DND-41 (cell line): ENCODE measurements at regions not wholly inside any gene's neighbourhood (a gene's known extent, or its start where the extent isn't known, plus 50 kb on each side); places are given as distances from the start of the nearest gene placed in this dataset.

Experiments
- ATAC-seq: fragments of 200-7000 bp; cut with Tn5 transposase; 3 replicates; pipeline ENCODE4 v1.9.1; 2021; ENCODE audit warnings: low read depth; ENCODE audit not compliant: insufficient read depth
- DNase-seq: peaks from one replicate; pipeline ENCODE4 v3.0.0-alpha.2; 2020
- H2AFZ ChIP-seq: 2 replicates; pipeline ENCODE4 v1.6.0; 2012; ENCODE audit warnings: low read depth, low read length
- H3K27ac ChIP-seq: 2 replicates; pipeline ENCODE4 v1.5.1; 2012; ENCODE audit warnings: low read length, inconsistent platforms
- H3K27me3 ChIP-seq: fragments of 200-600 bp; sonication (generic); 2 replicates; pipeline ENCODE4 v1.6.0; 2012; ENCODE audit warnings: low read length, mild to moderate bottlenecking, inconsistent platforms; ENCODE audit not compliant: insufficient read depth, poor library complexity
- H3K36me3 ChIP-seq: 2 replicates; pipeline ENCODE4 v1.5.1; 2012; ENCODE audit warnings: low read length, inconsistent platforms; ENCODE audit not compliant: insufficient read depth
- H3K4me1 ChIP-seq: 2 replicates; pipeline ENCODE4 v1.5.1; 2012; ENCODE audit warnings: mild to moderate bottlenecking, low read length; ENCODE audit not compliant: insufficient read depth
- H3K4me2 ChIP-seq: 2 replicates; pipeline ENCODE4 v1.6.0; 2012; ENCODE audit warnings: mild to moderate bottlenecking, moderate library complexity, low read length, inconsistent platforms; ENCODE audit not compliant: insufficient read depth
- H3K4me3 ChIP-seq, 2 experiments: fragments of 200-600 bp in 1 of 2; shearing (Covaris generic) in 1 of 2; 2 replicates each; pipeline ENCODE4 v1.5.1; 2012 to 2016; ENCODE audit warnings: inconsistent platforms in 2 of 2, low read length in 2 of 2, mild to moderate bottlenecking in 2 of 2, low read depth in 1 of 2, moderate library complexity in 1 of 2
- H3K79me2 ChIP-seq: 2 replicates; pipeline ENCODE4 v1.6.0; 2012; ENCODE audit warnings: low read length, inconsistent platforms; ENCODE audit not compliant: insufficient read depth
- H3K9ac ChIP-seq: 2 replicates; pipeline ENCODE4 v1.6.0; 2012; ENCODE audit warnings: low read depth, mild to moderate bottlenecking, inconsistent platforms, low read length, moderate library complexity
- H3K9me3 ChIP-seq: 2 replicates; pipeline ENCODE4 v1.5.1; 2012; ENCODE audit warnings: low read length, moderate library complexity, mild to moderate bottlenecking, inconsistent platforms; ENCODE audit not compliant: insufficient read depth, severe bottlenecking
- H4K20me1 ChIP-seq: 2 replicates; pipeline ENCODE4 v1.6.0; 2012; ENCODE audit warnings: low read length; ENCODE audit not compliant: insufficient read depth
- EZH2 ChIP-seq: IDR thresholded peaks from 3 replicates; pipeline ENCODE4 v1.6.1; 2012; ENCODE audit warnings: borderline replicate concordance, low read depth, mild to moderate bottlenecking, moderate library complexity, low read length, inconsistent platforms; ENCODE audit not compliant: severe bottlenecking
- TF ChIP-seq, protein P1 (sequence below): IDR thresholded peaks from 2 replicates; pipeline ENCODE4 v1.5.1; 2012; ENCODE audit warnings: borderline replicate concordance, low read length, moderate library complexity, mild to moderate bottlenecking; ENCODE audit not compliant: poor library complexity, severe bottlenecking; ENCODE audit errors: extremely low read depth

DNA sequence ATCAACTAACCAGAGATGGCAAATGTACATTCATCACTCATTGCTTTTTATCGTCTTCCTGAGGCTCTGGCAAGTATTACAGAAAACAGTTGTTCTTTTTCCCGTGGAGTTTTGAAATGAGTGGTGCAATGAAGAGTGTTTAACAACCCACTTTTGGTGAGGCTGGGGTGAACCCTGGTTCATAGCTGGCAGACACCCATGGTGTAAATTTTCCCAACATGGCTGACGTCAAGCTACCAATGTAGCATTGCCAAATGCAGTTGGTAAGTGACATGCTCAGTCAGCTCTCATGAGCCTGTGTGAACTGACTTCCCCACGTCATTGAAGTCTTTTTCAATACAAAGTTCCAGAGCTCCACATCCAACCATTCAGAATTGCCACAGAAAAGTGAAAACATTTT is 386.2 kb downstream of the TMEM114 start:
- no peak overlapping the region for H3K9ac ChIP-seq

DNA sequence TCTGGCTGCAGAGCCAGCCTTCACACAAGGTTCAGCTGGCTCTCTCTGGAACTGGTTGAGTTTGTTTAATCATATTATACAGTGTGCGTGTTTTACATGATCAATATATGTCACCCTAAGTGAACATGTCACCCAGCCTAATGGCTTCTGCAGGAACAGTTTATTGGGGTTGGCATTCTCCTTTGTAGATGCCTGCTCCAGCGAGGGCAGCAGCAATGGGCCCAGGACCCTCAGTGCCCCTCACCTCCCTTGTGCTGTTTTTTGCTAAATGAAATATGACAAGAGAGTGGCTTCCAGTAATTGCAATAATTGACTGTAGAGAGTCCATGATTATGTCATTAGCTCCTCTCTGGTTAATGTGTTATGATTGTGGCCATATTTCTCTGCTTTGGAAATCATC is 387.2 kb downstream of the TMEM114 start:
- H3K36me3 ChIP-seq: no peaks in the 10 kb centered on the region
- no peaks in the 10 kb centered on the region for H3K79me2 ChIP-seq
- H3K27me3 ChIP-seq: peaks cover under 1% of the 10 kb centered on the region
- TF ChIP-seq, protein P1, sequence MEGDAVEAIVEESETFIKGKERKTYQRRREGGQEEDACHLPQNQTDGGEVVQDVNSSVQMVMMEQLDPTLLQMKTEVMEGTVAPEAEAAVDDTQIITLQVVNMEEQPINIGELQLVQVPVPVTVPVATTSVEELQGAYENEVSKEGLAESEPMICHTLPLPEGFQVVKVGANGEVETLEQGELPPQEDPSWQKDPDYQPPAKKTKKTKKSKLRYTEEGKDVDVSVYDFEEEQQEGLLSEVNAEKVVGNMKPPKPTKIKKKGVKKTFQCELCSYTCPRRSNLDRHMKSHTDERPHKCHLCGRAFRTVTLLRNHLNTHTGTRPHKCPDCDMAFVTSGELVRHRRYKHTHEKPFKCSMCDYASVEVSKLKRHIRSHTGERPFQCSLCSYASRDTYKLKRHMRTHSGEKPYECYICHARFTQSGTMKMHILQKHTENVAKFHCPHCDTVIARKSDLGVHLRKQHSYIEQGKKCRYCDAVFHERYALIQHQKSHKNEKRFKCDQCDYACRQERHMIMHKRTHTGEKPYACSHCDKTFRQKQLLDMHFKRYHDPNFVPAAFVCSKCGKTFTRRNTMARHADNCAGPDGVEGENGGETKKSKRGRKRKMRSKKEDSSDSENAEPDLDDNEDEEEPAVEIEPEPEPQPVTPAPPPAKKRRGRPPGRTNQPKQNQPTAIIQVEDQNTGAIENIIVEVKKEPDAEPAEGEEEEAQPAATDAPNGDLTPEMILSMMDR: no peak
- no peak for TF ChIP-seq EZH2
- H4K20me1 ChIP-seq: no peaks in the 10 kb centered on the region
- no peak overlapping the region for H3K4me3 ChIP-seq
- H2AFZ ChIP-seq: no peak overlapping the region
- H3K9ac ChIP-seq: no peak overlapping the region
- no peaks in the 10 kb centered on the region for H3K9me3 ChIP-seq
- no peaks in the 10 kb centered on the region for H3K4me1 ChIP-seq
- DNase-seq: no peak
- ATAC-seq: no peak
- no peak overlapping the region for H3K4me2 ChIP-seq
- H3K27ac ChIP-seq: no peak overlapping the region

More for the DNA sequence above, 386.2 kb downstream of the TMEM114 start:
- ATAC-seq: no peak
- Histone ChIP-seq H3K27ac (no peak overlapping the region), H4K20me1 (no peaks in the 10 kb centered on the region), H3K27me3 (peaks cover 3% of the 10 kb centered on the region), H3K36me3 (no peaks in the 10 kb centered on the region), H3K4me1 (no peaks in the 10 kb centered on the region), H3K79me2 (no peaks in the 10 kb centered on the region), H3K4me2 (no peak overlapping the region), H2AFZ (no peak overlapping the region), H3K4me3 (no peak overlapping the region), H3K9me3 (no peaks in the 10 kb centered on the region)
- no peak for DNase-seq
- TF ChIP-seq EZH2: no peak
- TF ChIP-seq, protein P1: no peak

DNA sequence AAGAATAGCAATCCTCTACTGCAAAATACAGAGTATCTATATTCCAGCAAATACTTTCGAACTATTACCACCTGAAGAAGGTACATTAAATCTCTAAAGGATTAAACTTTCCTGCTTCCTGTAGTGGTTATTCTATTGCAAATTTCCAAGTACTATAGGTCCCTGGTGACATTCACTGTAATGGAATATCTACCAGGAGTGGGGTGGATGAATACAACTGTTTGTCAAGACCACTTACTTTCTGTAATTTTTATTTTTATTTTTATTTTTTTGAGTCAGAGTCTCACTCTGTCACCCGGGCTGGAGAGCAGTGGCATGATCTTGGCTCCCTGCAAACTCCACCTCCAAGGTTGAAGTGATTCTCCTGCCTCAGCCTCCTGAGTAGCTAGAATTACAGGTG is 389.5 kb downstream of the TMEM114 start:
- Histone ChIP-seq H3K36me3 (no peaks in the 10 kb centered on the region), H3K4me1 (no peaks in the 10 kb centered on the region), H3K4me3 (no peak overlapping the region), H4K20me1 (no peaks in the 10 kb centered on the region), H3K79me2 (no peaks in the 10 kb centered on the region), H2AFZ (no peak overlapping the region), H3K4me2 (no peak overlapping the region), H3K27ac (no peak overlapping the region), H3K9ac (no peak overlapping the region), H3K27me3 (no peaks in the 10 kb centered on the region), H3K9me3 (no peaks in the 10 kb centered on the region)
- TF ChIP-seq, protein P1: no peak
- TF ChIP-seq EZH2: no peak
- DNase-seq: no peak
- ATAC-seq: no peak

DNA sequence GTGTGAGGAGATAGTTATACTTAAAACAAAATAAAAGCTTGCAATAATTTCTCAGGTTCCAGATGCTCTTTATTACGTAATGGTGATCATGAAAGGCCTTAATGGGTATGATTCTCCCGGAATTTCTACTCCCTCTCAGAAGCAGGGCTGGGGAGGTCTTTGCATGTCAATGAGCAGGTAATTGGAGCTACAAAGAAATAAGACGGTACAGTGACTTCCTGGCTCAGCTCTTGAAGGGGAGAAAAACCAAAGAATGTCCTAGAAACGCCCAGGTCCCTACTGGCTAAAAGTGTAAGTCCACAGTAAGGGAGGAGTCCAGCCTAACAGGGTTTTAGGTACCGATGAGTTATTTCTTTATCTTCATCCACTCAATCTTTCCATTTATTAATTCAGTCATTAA is 390.9 kb downstream of the TMEM114 start:
- Histone ChIP-seq H3K36me3 (no peaks in the 10 kb centered on the region), H3K27me3 (no peaks in the 10 kb centered on the region), H3K4me2 (no peak overlapping the region), H4K20me1 (no peaks in the 10 kb centered on the region; the same call in 1 of the 2 replicates), H3K4me3 (no peak overlapping the region), H3K9ac (no peak overlapping the region), H3K27ac (no peak overlapping the region), H3K9me3 (no peaks in the 10 kb centered on the region), H3K79me2 (no peaks in the 10 kb centered on the region), H3K4me1 (no peaks in the 10 kb centered on the region), H2AFZ (no peak overlapping the region)
- no peak for TF ChIP-seq EZH2
- TF ChIP-seq, protein P1: no peak
- ATAC-seq (no peak), DNase-seq (no peak)
